Upper lobe of right lung (tissue), 1 donor: ENCODE measurements at regions not wholly inside any gene's neighbourhood (a gene's known extent, or its start where the extent isn't known, plus 50 kb on each side); places are given as distances from the start of the nearest gene placed in this dataset.

Experiments
- ATAC-seq: fragments of 200-7000 bp; cut with Tn5 transposase; one replicate; pipeline ENCODE4 v1.9.1; 2020; ENCODE audit warnings: mild to moderate bottlenecking, moderate library complexity
- DNase-seq: peaks from one replicate; pipeline ENCODE4 v3.0.0-alpha.2; 2020
- H3K27ac ChIP-seq: fragments of 200-600 bp; one replicate; pipeline ENCODE4 v1.8.0; 2022
- H3K27me3 ChIP-seq: fragments of 200-600 bp; one replicate; pipeline ENCODE4 v1.8.0; 2022; ENCODE audit warnings: mild to moderate bottlenecking
- H3K36me3 ChIP-seq: fragments of 200-600 bp; one replicate; pipeline ENCODE4 v1.8.0; 2022
- H3K4me1 ChIP-seq: fragments of 200-600 bp; one replicate; pipeline ENCODE4 v1.8.0; 2022
- H3K4me3 ChIP-seq: fragments of 200-600 bp; one replicate; pipeline ENCODE4 v1.8.0; 2022; ENCODE audit warnings: mild to moderate bottlenecking
- H3K9me3 ChIP-seq: fragments of 200-600 bp; one replicate; pipeline ENCODE4 v1.8.0; 2022
- CTCF ChIP-seq: fragments of 200-600 bp; IDR thresholded peaks from one replicate; pipeline ENCODE4 v1.8.0; 2022; ENCODE audit warnings: antibody characterized with exemption
- intact Hi-C: fragments of 100-400 bp; cut with DNase I; formaldehyde crosslinking; loops from one replicate; pipeline ENCODE4 v1.11.0; 2022
- donor health status: DM: no; HTN: yes; CAD: no; lungs with severe emphysema.

DNA sequence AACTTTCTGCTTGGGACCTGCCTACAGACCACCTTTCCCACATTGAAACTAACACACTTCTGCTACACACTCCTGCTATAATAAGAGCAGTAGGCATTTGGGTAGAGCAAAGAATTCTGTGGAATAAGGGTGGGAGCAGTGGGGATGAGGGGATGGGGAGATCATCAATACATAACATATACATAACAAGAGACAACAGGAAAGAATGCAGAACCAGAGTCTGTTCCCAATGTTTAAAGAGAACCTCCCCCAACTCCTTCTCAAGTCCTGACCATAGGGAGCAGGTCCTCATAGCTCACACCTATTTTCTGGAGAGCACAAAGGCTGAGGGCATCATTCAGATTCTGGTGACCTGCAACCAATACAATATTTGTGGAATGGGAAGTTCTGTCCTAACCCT is 121.6 kb upstream of the BARHL2 start:
- ATAC-seq: no peak
- Histone ChIP-seq H3K9me3 (no peaks in the 10 kb centered on the region), H3K4me3 (no peak overlapping the region), H3K4me1 (peaks cover 15% of the 10 kb centered on the region), H3K27me3 (peaks cover 65% of the 10 kb centered on the region), H3K36me3 (no peaks in the 10 kb centered on the region), H3K27ac (no peak overlapping the region)
- DNase-seq: no peak
- TF ChIP-seq CTCF: no peak
- intact Hi-C loops: no loop called here

- Histone ChIP-seq H3K9me3 (no peaks in the 10 kb centered on the region), H3K4me3 (no peak overlapping the region), H3K36me3 (no peaks in the 10 kb centered on the region), H3K27ac (no peak overlapping the region), H3K4me1 (peaks cover 15% of the 10 kb centered on the region), H3K27me3 (peaks cover 75% of the 10 kb centered on the region)
- DNase-seq: no peak
- ATAC-seq: no peak
- intact Hi-C loops: no loop called here
- TF ChIP-seq CTCF: no peak
Observed at GRCh38 chr1:90837420-90837819, 120.3 kb upstream of the BARHL2 start.

DNA sequence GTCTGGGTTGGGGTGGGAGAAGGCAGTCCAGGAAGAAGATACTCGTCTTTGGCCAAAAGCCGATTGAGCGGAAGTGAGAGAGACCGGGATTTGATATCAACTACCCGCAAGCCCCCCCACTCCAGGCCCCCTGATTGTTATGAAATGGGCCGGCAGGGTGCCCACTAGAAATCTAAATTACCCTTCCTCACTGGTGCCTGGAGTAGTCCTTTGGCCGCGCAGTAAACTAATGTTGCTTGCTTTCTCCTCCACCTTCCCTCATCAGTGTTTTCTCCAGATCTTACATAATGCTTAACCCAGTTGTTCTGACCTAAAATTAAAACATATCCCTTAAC is 119.2 kb upstream of the BARHL2 start:
- Histone ChIP-seq H3K27me3 (peaks cover 79% of the 10 kb centered on the region), H3K4me3 (peak overlapping the region; percentile 42), H3K9me3 (no peaks in the 10 kb centered on the region), H3K36me3 (no peaks in the 10 kb centered on the region), H3K4me1 (peaks cover 15% of the 10 kb centered on the region), H3K27ac (no peak overlapping the region)
- ATAC-seq (no peak), DNase-seq (no peak)
- intact Hi-C loops: no loop called here
- no peak for TF ChIP-seq CTCF

DNA sequence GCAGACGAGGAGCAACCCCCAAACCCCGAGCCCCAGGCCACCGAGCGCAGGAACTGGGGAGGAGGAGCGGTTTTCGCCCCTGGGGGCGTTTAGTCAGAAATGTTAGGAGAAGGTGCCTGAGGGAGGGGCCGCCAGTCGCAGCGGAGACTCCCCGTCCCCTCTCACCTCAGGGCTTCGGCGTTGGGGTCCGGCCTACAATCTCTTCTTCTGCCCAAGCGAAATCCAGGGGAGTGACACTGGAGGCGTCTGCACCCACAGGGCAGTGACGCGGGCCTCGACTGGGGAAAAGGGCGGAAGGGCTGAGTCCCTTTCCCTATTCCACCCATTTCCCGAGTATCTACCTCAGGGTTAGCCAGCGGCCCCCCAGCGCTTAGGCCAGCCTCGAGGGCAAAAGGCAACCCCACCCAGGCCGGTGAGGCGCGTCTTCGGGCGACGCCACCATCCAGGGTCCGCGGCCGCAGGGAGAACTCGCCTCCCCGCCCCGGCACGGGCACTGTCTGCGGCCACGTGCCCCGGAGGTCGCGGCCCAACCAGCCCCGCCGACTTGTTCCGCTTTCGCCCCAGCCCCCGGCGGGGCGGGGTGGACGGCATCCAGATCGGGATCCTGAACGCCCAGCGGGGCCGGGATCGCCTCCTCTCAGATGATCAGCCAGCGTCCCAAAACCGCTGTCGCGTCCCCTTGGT is 118.7 kb upstream of the BARHL2 start:
- no peak for DNase-seq
- intact Hi-C loops: no loop called here

DNA sequence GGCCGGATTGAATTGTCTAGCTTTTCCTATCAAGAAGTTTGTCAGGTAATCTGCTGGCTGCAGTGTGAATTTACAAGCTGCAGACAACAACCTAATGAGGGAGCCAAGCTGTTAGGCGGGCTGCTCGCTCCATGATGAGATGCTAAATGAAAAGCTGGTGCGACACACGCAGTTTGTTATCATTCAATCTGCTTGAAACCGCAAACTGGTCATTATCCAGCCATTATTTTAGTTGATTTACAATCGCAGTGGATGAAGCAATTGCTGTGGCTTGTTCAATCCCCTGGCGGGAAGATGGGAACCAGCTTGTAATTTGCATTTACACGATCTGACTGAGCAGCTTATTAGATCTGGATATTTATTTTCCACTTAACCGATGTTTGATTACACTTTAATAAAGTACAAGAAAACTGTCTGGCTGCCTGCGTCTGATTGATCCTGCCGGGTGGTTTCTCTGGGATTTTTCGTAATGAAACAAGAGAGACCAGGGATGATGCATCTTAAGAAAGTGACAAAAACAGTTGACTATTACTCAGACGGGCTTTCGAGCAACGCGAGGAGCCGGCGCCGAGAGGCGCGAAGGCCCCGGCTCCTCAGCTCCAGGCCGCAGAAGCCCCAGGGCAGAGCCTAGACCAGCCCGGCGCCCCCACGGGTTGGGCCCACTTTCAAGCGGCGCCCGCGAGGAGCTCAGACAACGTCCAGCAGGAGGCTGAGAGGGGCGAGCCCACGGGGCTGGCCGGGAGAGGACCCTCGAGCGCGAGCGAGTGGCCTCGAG is 118.0 kb upstream of the BARHL2 start:
- no peak overlapping the region for H3K27ac ChIP-seq
- DNase-seq (no peak), ATAC-seq (peak; percentile 33)
- peak overlapping the region; percentile 42 for H3K4me3 ChIP-seq
- peaks cover 71% of the 10 kb centered on the region for H3K27me3 ChIP-seq
- no peaks in the 10 kb centered on the region for H3K36me3 ChIP-seq
- peaks cover 15% of the 10 kb centered on the region for H3K4me1 ChIP-seq
- no peak for TF ChIP-seq CTCF
- no peaks in the 10 kb centered on the region for H3K9me3 ChIP-seq
- intact Hi-C loops: no loop called here

More for the DNA sequence above, 118.7 kb upstream of the BARHL2 start:
- no peak for TF ChIP-seq CTCF
- Histone ChIP-seq H3K4me3 (peak overlapping the region; percentile 42), H3K27me3 (peaks cover 77% of the 10 kb centered on the region), H3K4me1 (peaks cover 15% of the 10 kb centered on the region), H3K9me3 (no peaks in the 10 kb centered on the region), H3K27ac (no peak overlapping the region), H3K36me3 (no peaks in the 10 kb centered on the region)
- peak; percentile 67 for ATAC-seq
